Mucosa of descending colon (tissue), 3 donors: ENCODE measurements at regions not wholly inside any gene's neighbourhood (a gene's known extent, or its start where the extent isn't known, plus 50 kb on each side); places are given as distances from the start of the nearest gene placed in this dataset.

Source experiments
- ATAC-seq: fragments of 200-7000 bp; cut with Tn5 transposase; one replicate; pipeline ENCODE4 v1.9.1; 2020; ENCODE audit warnings: mild to moderate bottlenecking, moderate library complexity
- DNase-seq, 3 donors: peaks; one replicate each; pipeline ENCODE4 v3.0.0-alpha.2; 2020
- H3K36me3 ChIP-seq: fragments of 200-600 bp; one replicate; pipeline ENCODE4 v1.8.0; 2021; ENCODE audit warnings: low read depth, mild to moderate bottlenecking
- H3K4me1 ChIP-seq: fragments of 200-600 bp; one replicate; pipeline ENCODE4 v1.8.0; 2021; ENCODE audit warnings: low read depth, mild to moderate bottlenecking
- H3K4me3 ChIP-seq: fragments of 200-600 bp; one replicate; pipeline ENCODE4 v1.8.0; 2021; ENCODE audit warnings: mild to moderate bottlenecking
- H3K9me3 ChIP-seq: fragments of 200-600 bp; one replicate; pipeline ENCODE4 v1.8.0; 2021; ENCODE audit warnings: mild to moderate bottlenecking
- CTCF ChIP-seq: fragments of 200-600 bp; IDR thresholded peaks from one replicate; pipeline ENCODE4 v1.8.0; 2022; ENCODE audit warnings: antibody characterized with exemption, mild to moderate bottlenecking
- intact Hi-C, 2 donors: fragments of 100-400 bp; cut with DNase I in 1 of 2; cut with micrococcal nuclease in 1 of 2; formaldehyde crosslinking; loops; one replicate each; pipeline versions ENCODE4 v1.11.0 to v1.11.1; 2022; cut with DNase I, micrococcal nuclease
- donor health status: DM: no; HTN: no; CAD: no; lungs with moderate emphysema.
- donor health status: DM: no; HTN: no; CAD: no.
- donor health status: DM: no; HTN: yes; CAD: no.

- no peak for ATAC-seq
- TF ChIP-seq CTCF, result no peak
- no peaks in the 10 kb centered on the region for H3K4me1 ChIP-seq
- H3K9me3 ChIP-seq, result no peaks in the 10 kb centered on the region
- DNase-seq, result no peak
- H3K36me3 ChIP-seq, result no peaks in the 10 kb centered on the region
- intact Hi-C loops, result no loop called here
- no peak overlapping the region for H3K4me3 ChIP-seq
Measured at GRCh38 chr2:607709-608108, 69.5 kb downstream of the TMEM18 start.

GRCh38 chr2:607172-607571 lies 70.0 kb downstream of the TMEM18 start:
- no peak for ATAC-seq
- no peaks in the 10 kb centered on the region for H3K4me1 ChIP-seq
- no peaks in the 10 kb centered on the region for H3K9me3 ChIP-seq
- no peaks in the 10 kb centered on the region for H3K36me3 ChIP-seq
- intact Hi-C loops, result no loop called here
- no peak overlapping the region for H3K4me3 ChIP-seq
- no peak for DNase-seq
- no peak for TF ChIP-seq CTCF

GRCh38 chr2:605674-606608 lies 71.3 kb downstream of the TMEM18 start:
- ATAC-seq, result no peak
- intact Hi-C loops, result no loop called here
- no peak for TF ChIP-seq CTCF
- Histone ChIP-seq H3K36me3 (no peaks in the 10 kb centered on the region), H3K4me1 (no peaks in the 10 kb centered on the region), H3K9me3 (no peaks in the 10 kb centered on the region), H3K4me3 (no peak overlapping the region)
- DNase-seq, result no peak

GRCh38 chr2:604854-605524 lies 72.2 kb downstream of the TMEM18 start:
- ATAC-seq, result no peak

GRCh38 chr2:604385-604784 lies 72.8 kb downstream of the TMEM18 start:
- Histone ChIP-seq H3K4me3 (no peak overlapping the region), H3K36me3 (no peaks in the 10 kb centered on the region), H3K4me1 (no peaks in the 10 kb centered on the region), H3K9me3 (no peaks in the 10 kb centered on the region)
- DNase-seq (no peak), ATAC-seq (no peak)
- intact Hi-C loops, result no loop called here
- no peak for TF ChIP-seq CTCF

More at GRCh38 chr2:604854-605524, 72.2 kb downstream of the TMEM18 start:
- no peak for TF ChIP-seq CTCF
- no peak for DNase-seq
- intact Hi-C loops, result no loop called here
- Histone ChIP-seq H3K9me3 (no peaks in the 10 kb centered on the region), H3K36me3 (no peaks in the 10 kb centered on the region), H3K4me1 (no peaks in the 10 kb centered on the region), H3K4me3 (no peak overlapping the region)
